SK-N-MC (cell line): ENCODE measurements at regions not wholly inside any gene's neighbourhood (a gene's known extent, or its start where the extent isn't known, plus 50 kb on each side); places are given as distances from the start of the nearest gene placed in this dataset.

ENCODE experiments used
- DNase-seq: peaks from one replicate; pipeline ENCODE4 v3.0.0-alpha.2; 2011; ENCODE audit warnings: low read depth, low spot score
- H3K27ac ChIP-seq: fragments of 200-600 bp; sonication (generic); 2 replicates; pipeline ENCODE4 v1.5.1; 2016; ENCODE audit warnings: mixed run types
- H3K36me3 ChIP-seq: fragments of 200-600 bp; sonication (generic); 2 replicates; pipeline ENCODE4 v1.6.1; 2017; ENCODE audit warnings: antibody characterized with exemption, low read length, mixed read lengths; ENCODE audit not compliant: insufficient read depth
- H3K4me3 ChIP-seq: fragments of 200-600 bp; sonication (generic); 2 replicates; pipeline ENCODE4 v1.5.1; 2016
- H3K9ac ChIP-seq: fragments of 200-600 bp; sonication (generic); 2 replicates; pipeline ENCODE4 v1.8.0; 2017; ENCODE audit warnings: mixed run types, mixed read lengths; ENCODE audit not compliant: insufficient read length
- H3K9me3 ChIP-seq: fragments of 200-600 bp; sonication (generic); 2 replicates; pipeline ENCODE4 v1.6.1; 2017; ENCODE audit warnings: low read depth, mild to moderate bottlenecking, antibody characterized with exemption, low read length, moderate library complexity, mixed read lengths
- EZH2 ChIP-seq: fragments of 200-600 bp; sonication (generic); IDR thresholded peaks from one replicate; pipeline ENCODE4 v1.6.1; 2017; ENCODE audit warnings: antibody characterized with exemption
- FOXP2 ChIP-seq: optimal IDR thresholded peaks from 2 replicates; pipeline ENCODE3; 2011; ENCODE audit warnings: mild to moderate bottlenecking, moderate library complexity; ENCODE audit not compliant: insufficient read depth; ENCODE audit errors: extremely low read length, control extremely low read depth
- POLR2AphosphoS5 ChIP-seq: IDR thresholded peaks from 2 replicates; pipeline ENCODE4 v1.6.1; 2012; ENCODE audit warnings: mild to moderate bottlenecking, low read depth, low read length, borderline replicate concordance

GRCh38 chr15:95799286-95800200, 531.0 kb upstream of the NR2F2 start:
- DNase-seq: no peak
- TF ChIP-seq FOXP2: no peak
- TF ChIP-seq POLR2AphosphoS5: no peak
- no peak for TF ChIP-seq EZH2
- Histone ChIP-seq H3K36me3 (no peaks in the 10 kb centered on the region), H3K9me3 (no peaks in the 10 kb centered on the region), H3K27ac (no peak overlapping the region), H3K4me3 (no peak overlapping the region), H3K9ac (no peak overlapping the region)

- no peak overlapping the region for H3K27ac ChIP-seq
- H3K4me3 ChIP-seq: no peak overlapping the region
- no peaks in the 10 kb centered on the region for H3K9me3 ChIP-seq
- DNase-seq: no peak
- H3K36me3 ChIP-seq: no peaks in the 10 kb centered on the region
- TF ChIP-seq FOXP2 (no peak), EZH2 (no peak), POLR2AphosphoS5 (no peak)
- H3K9ac ChIP-seq: no peak overlapping the region
These were observed 526.0 kb upstream of the NR2F2 start for GRCh38 chr15:95804484-95804883.

GRCh38 chr15:95812491-95812890, 518.0 kb upstream of the NR2F2 start:
- Histone ChIP-seq H3K4me3 (no peak overlapping the region), H3K27ac (no peak overlapping the region), H3K9me3 (no peaks in the 10 kb centered on the region), H3K9ac (no peak overlapping the region), H3K36me3 (no peaks in the 10 kb centered on the region)
- no peak for TF ChIP-seq EZH2
- no peak for TF ChIP-seq POLR2AphosphoS5
- DNase-seq: no peak

GRCh38 chr15:95814908-95815307, 515.6 kb upstream of the NR2F2 start:
- Histone ChIP-seq H3K9ac (no peak overlapping the region), H3K4me3 (no peak overlapping the region), H3K9me3 (no peaks in the 10 kb centered on the region), H3K36me3 (no peaks in the 10 kb centered on the region), H3K27ac (no peak overlapping the region)
- DNase-seq: no peak
- TF ChIP-seq FOXP2: no peak
- TF ChIP-seq EZH2: no peak
- TF ChIP-seq POLR2AphosphoS5: no peak

GRCh38 chr15:95816591-95816990, 513.9 kb upstream of the NR2F2 start:
- no peak overlapping the region for H3K27ac ChIP-seq
- H3K36me3 ChIP-seq: no peaks in the 10 kb centered on the region
- H3K4me3 ChIP-seq: no peak overlapping the region
- H3K9me3 ChIP-seq: no peaks in the 10 kb centered on the region
- TF ChIP-seq POLR2AphosphoS5 (no peak), FOXP2 (no peak), EZH2 (no peak)
- no peak overlapping the region for H3K9ac ChIP-seq
- DNase-seq: no peak

GRCh38 chr15:95822961-95823360, 507.5 kb upstream of the NR2F2 start:
- no peak overlapping the region for H3K9ac ChIP-seq
- no peak overlapping the region for H3K4me3 ChIP-seq
- no peak overlapping the region for H3K27ac ChIP-seq
- no peak for DNase-seq
- TF ChIP-seq EZH2: no peak
- no peaks in the 10 kb centered on the region for H3K9me3 ChIP-seq
- H3K36me3 ChIP-seq: no peaks in the 10 kb centered on the region

- TF ChIP-seq EZH2: no peak
- TF ChIP-seq FOXP2: no peak
- TF ChIP-seq POLR2AphosphoS5: no peak
- no peaks in the 10 kb centered on the region for H3K9me3 ChIP-seq
- H3K27ac ChIP-seq: no peak overlapping the region
- H3K9ac ChIP-seq: no peak overlapping the region
- no peak overlapping the region for H3K4me3 ChIP-seq
- no peak for DNase-seq
- H3K36me3 ChIP-seq: no peaks in the 10 kb centered on the region
These were observed 505.3 kb upstream of the NR2F2 start for GRCh38 chr15:95825208-95825607.

GRCh38 chr15:95825671-95826411, 504.7 kb upstream of the NR2F2 start:
- TF ChIP-seq EZH2: no peak
- no peak for TF ChIP-seq FOXP2
- TF ChIP-seq POLR2AphosphoS5: no peak
- Histone ChIP-seq H3K27ac (no peak overlapping the region), H3K4me3 (no peak overlapping the region), H3K9me3 (no peaks in the 10 kb centered on the region), H3K36me3 (no peaks in the 10 kb centered on the region), H3K9ac (no peak overlapping the region)
- DNase-seq: no peak

- H3K9me3 ChIP-seq: no peaks in the 10 kb centered on the region
- no peak overlapping the region for H3K27ac ChIP-seq
- H3K36me3 ChIP-seq: no peaks in the 10 kb centered on the region
- H3K9ac ChIP-seq: no peak overlapping the region
- no peak for DNase-seq
- H3K4me3 ChIP-seq: no peak overlapping the region
- TF ChIP-seq POLR2AphosphoS5 (no peak), FOXP2 (no peak), EZH2 (no peak)
These were observed 503.9 kb upstream of the NR2F2 start for GRCh38 chr15:95826412-95827195.
